K562 (cell line): ENCODE measurements at regions not wholly inside any gene's neighbourhood (a gene's known extent, or its start where the extent isn't known, plus 50 kb on each side); places are given as distances from the start of the nearest gene placed in this dataset.

Experiments
- ATAC-seq: fragments of 200-7000 bp; cut with Tn5 transposase; 3 replicates; pipeline ENCODE4 v1.9.1; 2020; ENCODE audit warnings: moderate library complexity
- BruUV-seq: library from RNA; stranded (reverse); fragments of 400-500 nt; replicated peaks from 2 replicates; lab custom pipeline; 2021; lab: Mats Ljungman, UMichigan
- CTCF ChIA-PET: fragments of 300-600 bp; formaldehyde crosslinking; extraction: SDS; loops from one replicate; lab custom pipeline; 2021; ENCODE audit warnings: low intra/inter-chr PET ratio; lab: Yijun Ruan, JAX
- POLR2A ChIA-PET: fragments of 300-600, 350-650 bp; sonication (Branson Sonifier 250); formaldehyde crosslinking; extraction: SDS; loops from one replicate; lab custom pipeline; 2021; ENCODE audit warnings: antibody characterized with exemption, inconsistent platforms; lab: Yijun Ruan, JAX
- DNase-seq, 4 experiments: peaks; one replicate each; pipeline versions ENCODE4 v3.0.0 to v3.0.0-alpha.2; 2011 to 2018; ENCODE audit warnings: low spot score in 3 of 4, mixed read lengths in 3 of 4; ENCODE audit errors: extremely low read depth in 1 of 4
- FAIRE-seq: peaks from 2 replicates; lab custom pipeline; 2011; peaks lifted over from hg19 to GRCh38; lab: Jason Lieb, UNC
- H2AFZ ChIP-seq: 2 replicates; pipeline ENCODE4 v1.6.0; 2011; ENCODE audit warnings: low read depth, low read length, control low read depth, inconsistent platforms
- H3K27ac ChIP-seq: fragments of 200-600 bp; 3 replicates; pipeline ENCODE4 v1.8.0; 2011; ENCODE audit warnings: low read depth, mild to moderate bottlenecking, control low read depth, inconsistent platforms, low read length, moderate library complexity, mixed read lengths; ENCODE audit errors: extremely low read depth
- H3K27me3 ChIP-seq, 2 experiments: fragments of 300-600 bp in 1 of 2; 2 replicates in 1 of 2; 3 replicates in 1 of 2; pipeline versions ENCODE4 v1.6.0 to v1.8.0; 2011; ENCODE audit warnings: inconsistent platforms in 2 of 2, low read length in 2 of 2, mild to moderate bottlenecking in 1 of 2, mixed read lengths in 1 of 2, moderate library complexity in 1 of 2; ENCODE audit not compliant: control insufficient read depth in 2 of 2, insufficient read depth in 2 of 2
- H3K36me3 ChIP-seq: fragments of 300-600 bp; 3 replicates; pipeline ENCODE4 v1.8.0; 2011; ENCODE audit warnings: mild to moderate bottlenecking, low read length, inconsistent platforms; ENCODE audit not compliant: control insufficient read depth, insufficient read depth
- H3K4me1 ChIP-seq, 2 experiments: fragments of 200-600 bp in 1 of 2; replicated peaks in 1 of 2; 2 replicates in 1 of 2; 3 replicates in 1 of 2; pipeline versions ENCODE4 v1.5.1 to v1.8.0; 2011; ENCODE audit warnings: inconsistent platforms in 2 of 2, low read length in 2 of 2, mild to moderate bottlenecking in 1 of 2, mixed read lengths in 1 of 2, moderate library complexity in 1 of 2; ENCODE audit not compliant: control insufficient read depth in 2 of 2, insufficient read depth in 2 of 2
- H3K4me2 ChIP-seq: 2 replicates; pipeline ENCODE4 v1.6.1; 2011; ENCODE audit warnings: low read length, control low read depth, inconsistent platforms, mixed read lengths; ENCODE audit not compliant: insufficient read depth
- H3K4me3 ChIP-seq: fragments of 200-600 bp; sonication (generic), shearing (Covaris generic); 2 replicates; pipeline ENCODE4 v1.5.1; 2016; ENCODE audit warnings: control low read depth, inconsistent platforms
- H3K79me2 ChIP-seq: fragments of 200-600 bp; 3 replicates; pipeline ENCODE4 v1.8.0; 2011; ENCODE audit warnings: low read length, inconsistent platforms; ENCODE audit not compliant: control insufficient read depth, insufficient read depth
- H3K9ac ChIP-seq, 2 experiments: 2 replicates each; pipeline versions ENCODE4 v1.6.0 to v1.6.1; 2011; ENCODE audit warnings: low read depth in 2 of 2, low read length in 2 of 2, control low read depth in 1 of 2, inconsistent platforms in 1 of 2, mild to moderate bottlenecking in 1 of 2, mixed read lengths in 1 of 2; ENCODE audit not compliant: insufficient read depth in 1 of 2
- H3K9me1 ChIP-seq: one replicate; pipeline ENCODE4 v1.6.0; 2011; ENCODE audit warnings: inconsistent platforms, mild to moderate bottlenecking, low read length, moderate library complexity; ENCODE audit not compliant: control insufficient read depth, insufficient read depth
- H3K9me3 ChIP-seq: replicated peaks from 2 replicates; pipeline ENCODE4 v1.5.1; 2011; ENCODE audit warnings: low read depth, low read length, inconsistent platforms; ENCODE audit not compliant: control insufficient read depth, insufficient read depth
- H4K20me1 ChIP-seq: replicated peaks from 2 replicates; pipeline ENCODE4 v1.6.1; 2011; ENCODE audit warnings: low read length, inconsistent platforms, mixed read lengths; ENCODE audit not compliant: control insufficient read depth, insufficient read depth
- BACH1 ChIP-seq: fragments of 200-800 bp; sonication (Bioruptor generic); IDR thresholded peaks from 2 replicates; pipeline ENCODE4 v1.6.1; 2016; ENCODE audit warnings: missing genetic modification characterization, missing compliant biosample characterization
- CREBBP ChIP-seq: IDR thresholded peaks from one replicate; pipeline ENCODE4 v1.6.1; 2012; ENCODE audit warnings: low read depth, mild to moderate bottlenecking, control low read depth, inconsistent platforms, low read length
- HNRNPH1 ChIP-seq: fragments of 200-400 bp; formaldehyde crosslinking; optimal IDR thresholded peaks from 2 replicates; pipeline ENCODE3; 2017; ENCODE audit warnings: low read depth, mild to moderate bottlenecking, low read length, moderate library complexity
- ILF3 ChIP-seq: fragments of 450-650 bp; IDR thresholded peaks from 2 replicates; pipeline ENCODE4 v1.6.1; 2018; ENCODE audit warnings: antibody characterized with exemption, mild to moderate bottlenecking, moderate library complexity, borderline replicate concordance
- IRF1 ChIP-seq: sonication (generic); formaldehyde crosslinking; IDR thresholded peaks from 2 replicates; pipeline ENCODE4 v1.8.0; 2022; ENCODE audit warnings: missing genetic modification reagents, mild to moderate bottlenecking, borderline replicate concordance
- KLF10 ChIP-seq: fragments of 250-450 bp; sonication (Bioruptor Pico); IDR thresholded peaks from 2 replicates; pipeline ENCODE4 v1.6.1; 2021; ENCODE audit warnings: matching md5 sums
- NELFE ChIP-seq: IDR thresholded peaks from 2 replicates; pipeline ENCODE4 v1.6.1; 2011; ENCODE audit warnings: mild to moderate bottlenecking; ENCODE audit not compliant: insufficient read depth, insufficient read length
- NEUROD1 ChIP-seq: fragments of 150-350 bp; IDR thresholded peaks from 2 replicates; pipeline ENCODE4 v1.6.1; 2014; ENCODE audit warnings: borderline replicate concordance, low read length, low read depth; ENCODE audit not compliant: partially characterized antibody
- NFRKB ChIP-seq: fragments of 450-650 bp; IDR thresholded peaks from 2 replicates; pipeline ENCODE4 v1.6.1; 2016; ENCODE audit warnings: low read depth
- PHF21A ChIP-seq: fragments of 450-650 bp; IDR thresholded peaks from 2 replicates; pipeline ENCODE4 v1.6.1; 2017; ENCODE audit warnings: low read depth, borderline replicate concordance
- RNF2 ChIP-seq: sonication (generic); IDR thresholded peaks from 2 replicates; pipeline ENCODE4 v1.6.1; 2016
- SREBF1 ChIP-seq: fragments of 150-350 bp; IDR thresholded peaks from 2 replicates; pipeline ENCODE4 v1.6.1; 2014; ENCODE audit warnings: antibody characterized with exemption, low read depth, low read length, borderline replicate concordance
- THRAP3 ChIP-seq: fragments of 450-650 bp; IDR thresholded peaks from 2 replicates; pipeline ENCODE4 v1.6.1; 2016; ENCODE audit warnings: mild to moderate bottlenecking, inconsistent platforms, borderline replicate concordance
- ZBTB8A ChIP-seq: fragments of 450-650 bp; IDR thresholded peaks from 2 replicates; pipeline ENCODE4 v1.6.1; 2018; ENCODE audit warnings: mild to moderate bottlenecking, moderate library complexity; ENCODE audit not compliant: partially characterized antibody
- ZNF551 ChIP-seq: fragments of 250-450 bp; sonication (Bioruptor Pico); IDR thresholded peaks from 2 replicates; pipeline ENCODE4 v1.5.0; 2021; ENCODE audit warnings: mild to moderate bottlenecking, moderate library complexity
- whole genome bisulfite sequencing: fragments of 100-300 bp; shearing (Covaris generic); methylation state at CpG from one replicate; pipeline ENCODE4 v1.1.6; 2016; ENCODE audit warnings: low coverage, mixed read lengths; ENCODE audit not compliant: insufficient coverage; ENCODE audit errors: missing lambda C conversion rate; 5-methylcytosine and 5-hydroxymethylcytosine counted together
- in situ Hi-C: fragments of 300-500 bp; cut with MboI; formaldehyde crosslinking; loops from 4 replicates; pipeline ENCODE4 v1.15.0; 2018; ENCODE audit warnings: inconsistent platforms, mixed read lengths
- intact Hi-C: fragments of 100-400 bp; cut with micrococcal nuclease; formaldehyde crosslinking; loops from 2 replicates; pipeline ENCODE4 v1.14.2; 2022

GRCh38 chr2:66866331-66867062 is 431.6 kb downstream of the MEIS1 start:
- Histone ChIP-seq H3K27ac (no peak overlapping the region), H4K20me1 (no peaks in the 10 kb centered on the region), H2AFZ (no peak overlapping the region), H3K27me3 (no peaks in the 10 kb centered on the region), H3K4me1 (no peaks in the 10 kb centered on the region), H3K9me1 (no peaks in the 10 kb centered on the region), H3K4me2 (no peak overlapping the region)
- ChIA-PET POLR2A (interaction anchor here (1.1 kb wide), 1 partner anchor 54 kb away, joined by 3 read pairs; no protein-coding TSS in a partner anchor), CTCF (no interaction called here)
- ATAC-seq = no peak
- in situ Hi-C loops (no loop called here), intact Hi-C loops (no loop called here)
- TF ChIP-seq SREBF1 (no peak), THRAP3 (no peak), NELFE (no peak), RNF2 (no peak)
- TF ChIP-seq, all 486 proteins: peak for 0
- 0% methylated on average over 2 of the region's 3 CpGs for whole genome bisulfite sequencing
- Histone ChIP-seq H3K9ac (no peak overlapping the region), H3K79me2 (no peaks in the 10 kb centered on the region), H3K9me3 (no peaks in the 10 kb centered on the region), H3K36me3 (no peaks in the 10 kb centered on the region), H3K4me3 (no peak overlapping the region)
- no peak for DNase-seq
- no TSS peak for BruUV-seq
- no peak for FAIRE-seq

GRCh38 chr2:66867063-66867441 is 432.1 kb downstream of the MEIS1 start:
- no peak for TF ChIP-seq KLF10 (CRISPR knock-in tag)
- TF ChIP-seq ZBTB8A = no peak
- no peak for TF ChIP-seq PHF21A
- TF ChIP-seq HNRNPH1 = no peak
- TF ChIP-seq NEUROD1 = no peak
- no peak for TF ChIP-seq ZNF551 (CRISPR knock-in tag)
- no peak for TF ChIP-seq IRF1 (CRISPR knock-in tag)
- TF ChIP-seq ILF3 = no peak
- TF ChIP-seq CREBBP = no peak
- no peak for TF ChIP-seq BACH1
- TF ChIP-seq NFRKB = no peak
- TF ChIP-seq, all 486 proteins: peak for 0
- CTCF ChIA-PET = no interaction called here
- WGBS = 4% methylated on average over 2 of the region's 2 CpGs
- no peaks in the 10 kb centered on the region for H3K9me3 ChIP-seq
- H3K36me3 ChIP-seq = no peaks in the 10 kb centered on the region
- POLR2A ChIA-PET = interaction anchor here (0.6 to 1.1 kb wide), 4 partner anchors 26 to 769 kb away, joined by 3 read pairs; no protein-coding TSS in a partner anchor
- H3K4me1 ChIP-seq = no peaks in the 10 kb centered on the region
- no peak overlapping the region for H2AFZ ChIP-seq
- H3K27me3 ChIP-seq = no peaks in the 10 kb centered on the region
- no peak overlapping the region for H3K9ac ChIP-seq
- ATAC-seq (no peak), FAIRE-seq (no peak), DNase-seq (no peak)
- BruUV-seq = no TSS peak
- no peak overlapping the region for H3K4me2 ChIP-seq
- intact Hi-C loops = no loop called here
- in situ Hi-C loops = no loop called here
- no peak overlapping the region for H3K27ac ChIP-seq
- H3K4me3 ChIP-seq = no peak overlapping the region
- no peaks in the 10 kb centered on the region for H3K79me2 ChIP-seq
- no peaks in the 10 kb centered on the region for H4K20me1 ChIP-seq
- H3K9me1 ChIP-seq = no peaks in the 10 kb centered on the region
